ENCODE measurements at regions not wholly inside any gene's neighbourhood (a gene's known extent, or its start where the extent isn't known, plus 50 kb on each side); places are given as distances from the start of the nearest gene placed in this dataset.
"Not testable (repeated sequence)": the region's sequence is repeated elsewhere in the genome, so short reads cannot be mapped to it uniquely, and the experiment has no call there.

GRCh38 chr18:59988098-59988706, 88.4 kb downstream of the PMAIP1 start:
- Histone ChIP-seq H3K27ac (ENCODE audit: low read depth, low read length) (no peak overlapping the region), H3K9me3 (ENCODE audit: control insufficient read depth, insufficient read depth, low read depth, low read length) (no peaks in the 10 kb centered on the region), H3K27me3 (ENCODE audit: control insufficient read depth, insufficient read depth, low read length) (no peaks in the 10 kb centered on the region), H3K4me3 (ENCODE audit: low read depth, low read length) (no peak overlapping the region), H3K36me3 (ENCODE audit: control insufficient read depth, insufficient read depth, low read length) (no peaks in the 10 kb centered on the region), H3K9ac (ENCODE audit: low read length) (no peak overlapping the region), H3K4me1 (ENCODE audit: control insufficient read depth, insufficient read depth, low read length) (no peaks in the 10 kb centered on the region)

- no peaks in the 10 kb centered on the region for H3K4me1 ChIP-seq (ENCODE audit: control insufficient read depth, insufficient read depth, low read length)
- no peak overlapping the region for H3K4me3 ChIP-seq (ENCODE audit: low read depth, low read length)
- no peaks in the 10 kb centered on the region for H3K9me3 ChIP-seq (ENCODE audit: control insufficient read depth, insufficient read depth, low read depth, low read length)
- H3K9ac ChIP-seq (ENCODE audit: low read length) = no peak overlapping the region
- H3K36me3 ChIP-seq (ENCODE audit: control insufficient read depth, insufficient read depth, low read length) = no peaks in the 10 kb centered on the region
- no peak overlapping the region for H3K27ac ChIP-seq (ENCODE audit: low read depth, low read length)
- no peaks in the 10 kb centered on the region for H3K27me3 ChIP-seq (ENCODE audit: control insufficient read depth, insufficient read depth, low read length)
Observed at GRCh38 chr18:59987102-59987501, 87.3 kb downstream of the PMAIP1 start.

- no peak overlapping the region for H3K9ac ChIP-seq (ENCODE audit: low read length)
- no peaks in the 10 kb centered on the region for H3K4me1 ChIP-seq (ENCODE audit: control insufficient read depth, insufficient read depth, low read length)
- no peak overlapping the region for H3K27ac ChIP-seq (ENCODE audit: low read depth, low read length)
- no peaks in the 10 kb centered on the region for H3K36me3 ChIP-seq (ENCODE audit: control insufficient read depth, insufficient read depth, low read length)
- H3K4me3 ChIP-seq (ENCODE audit: low read depth, low read length) = no peak overlapping the region
- H3K27me3 ChIP-seq (ENCODE audit: control insufficient read depth, insufficient read depth, low read length) = no peaks in the 10 kb centered on the region
- no peaks in the 10 kb centered on the region for H3K9me3 ChIP-seq (ENCODE audit: control insufficient read depth, insufficient read depth, low read depth, low read length)
Observed at GRCh38 chr18:59986139-59986538, 86.3 kb downstream of the PMAIP1 start.

GRCh38 chr18:59985289-59985688, 85.5 kb downstream of the PMAIP1 start:
- H3K9me3 ChIP-seq (ENCODE audit: control insufficient read depth, insufficient read depth, low read depth, low read length) = no peaks in the 10 kb centered on the region

GRCh38 chr18:59983506-59983905, 83.7 kb downstream of the PMAIP1 start:
- Histone ChIP-seq H3K4me3 (ENCODE audit: low read depth, low read length) (no peak overlapping the region), H3K9ac (ENCODE audit: low read length) (no peak overlapping the region), H3K4me1 (ENCODE audit: control insufficient read depth, insufficient read depth, low read length) (0 out of 2 replicates have a peak, but pooled peaks cover 6% of the 10 kb centered on the region), H3K27ac (ENCODE audit: low read depth, low read length) (no peak overlapping the region), H3K9me3 (ENCODE audit: control insufficient read depth, insufficient read depth, low read depth, low read length) (no peaks in the 10 kb centered on the region), H3K27me3 (ENCODE audit: control insufficient read depth, insufficient read depth, low read length) (no peaks in the 10 kb centered on the region), H3K36me3 (ENCODE audit: control insufficient read depth, insufficient read depth, low read length) (no peaks in the 10 kb centered on the region)

More at GRCh38 chr18:59985289-59985688, 85.5 kb downstream of the PMAIP1 start:
- no peaks in the 10 kb centered on the region for H3K36me3 ChIP-seq (ENCODE audit: control insufficient read depth, insufficient read depth, low read length)
- no peak overlapping the region for H3K9ac ChIP-seq (ENCODE audit: low read length)
- H3K27ac ChIP-seq (ENCODE audit: low read depth, low read length) = no peak overlapping the region
- no peaks in the 10 kb centered on the region for H3K27me3 ChIP-seq (ENCODE audit: control insufficient read depth, insufficient read depth, low read length)
- 0 out of 2 replicates have a peak, but pooled peaks cover 3% of the 10 kb centered on the region for H3K4me1 ChIP-seq (ENCODE audit: control insufficient read depth, insufficient read depth, low read length)
- H3K4me3 ChIP-seq (ENCODE audit: low read depth, low read length) = no peak overlapping the region

DNA sequence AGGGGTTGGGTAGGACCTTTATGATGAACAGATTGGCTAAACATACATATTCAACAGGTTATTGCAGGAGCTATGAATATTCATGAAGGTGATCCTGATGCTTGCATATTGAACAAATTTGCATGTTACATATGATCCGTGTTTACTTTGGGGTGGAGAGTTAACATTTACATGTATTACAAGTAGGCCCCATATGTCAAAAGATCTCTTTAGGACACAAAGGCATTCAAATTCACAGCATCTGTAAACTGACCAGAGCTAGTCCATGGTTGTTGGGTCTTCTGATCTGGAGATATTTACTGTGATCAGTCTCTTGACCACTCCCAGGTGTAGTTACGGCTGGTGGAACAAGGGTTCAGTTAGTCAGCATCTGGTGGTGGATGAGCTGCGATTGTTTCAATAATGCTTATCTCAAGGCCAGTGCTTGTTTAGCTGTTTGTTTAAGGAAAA, 80.4 kb downstream of the PMAIP1 start:
- no peaks in the 10 kb centered on the region for H3K9me3 ChIP-seq (ENCODE audit: control insufficient read depth, insufficient read depth, low read depth, low read length)

GRCh38 chr18:59971871-59972428, 72.2 kb downstream of the PMAIP1 start:
- Histone ChIP-seq H3K36me3 (ENCODE audit: control insufficient read depth, insufficient read depth, low read length) (no peaks in the 10 kb centered on the region), H3K4me3 (ENCODE audit: low read depth, low read length) (no peak overlapping the region), H3K9me3 (ENCODE audit: control insufficient read depth, insufficient read depth, low read depth, low read length) (no peaks in the 10 kb centered on the region), H3K27ac (ENCODE audit: low read depth, low read length) (no peak overlapping the region), H3K9ac (ENCODE audit: low read length) (no peak overlapping the region), H3K27me3 (ENCODE audit: control insufficient read depth, insufficient read depth, low read length) (no peaks in the 10 kb centered on the region), H3K4me1 (ENCODE audit: control insufficient read depth, insufficient read depth, low read length) (no peaks in the 10 kb centered on the region)

More for the DNA sequence above, 80.4 kb downstream of the PMAIP1 start:
- H3K4me1 ChIP-seq (ENCODE audit: control insufficient read depth, insufficient read depth, low read length) = 0 out of 2 replicates have a peak, but pooled peaks cover 6% of the 10 kb centered on the region
- no peak overlapping the region for H3K9ac ChIP-seq (ENCODE audit: low read length)
- H3K27me3 ChIP-seq (ENCODE audit: control insufficient read depth, insufficient read depth, low read length) = no peaks in the 10 kb centered on the region
- H3K27ac ChIP-seq (ENCODE audit: low read depth, low read length) = no peak overlapping the region
- H3K36me3 ChIP-seq (ENCODE audit: control insufficient read depth, insufficient read depth, low read length) = no peaks in the 10 kb centered on the region
- no peak overlapping the region for H3K4me3 ChIP-seq (ENCODE audit: low read depth, low read length)

DNA sequence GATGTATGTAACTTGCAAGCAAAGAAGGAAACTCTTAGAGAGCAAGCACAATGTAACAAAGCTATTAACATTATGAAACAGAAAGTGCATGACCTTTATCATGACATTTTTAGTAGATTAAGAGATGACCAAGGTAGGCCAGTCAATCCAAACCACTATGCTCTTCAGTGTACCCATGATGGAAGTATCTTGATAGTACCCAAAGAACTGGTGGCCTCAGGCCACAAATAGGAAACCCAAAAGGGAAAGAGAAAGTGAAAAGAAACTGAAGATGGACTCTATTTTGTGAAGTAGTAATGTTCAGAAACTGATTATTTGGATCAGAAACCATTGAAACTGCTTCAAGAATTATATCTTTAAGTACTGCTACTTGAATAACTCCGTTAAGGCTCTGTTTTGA, 71.3 kb downstream of the PMAIP1 start:
- H3K9ac ChIP-seq (ENCODE audit: low read length); H3K9me3 ChIP-seq (ENCODE audit: control insufficient read depth, insufficient read depth, low read depth, low read length); H3K36me3 ChIP-seq (ENCODE audit: control insufficient read depth, insufficient read depth, low read length); H3K27ac ChIP-seq (ENCODE audit: low read depth, low read length); H3K27me3 ChIP-seq (ENCODE audit: control insufficient read depth, insufficient read depth, low read length); H3K4me1 ChIP-seq (ENCODE audit: control insufficient read depth, insufficient read depth, low read length); H3K4me3 ChIP-seq (ENCODE audit: low read depth, low read length): not testable (repeated sequence)

GRCh38 chr18:59969477-59970028, 69.8 kb downstream of the PMAIP1 start:
- H3K4me3 ChIP-seq (ENCODE audit: low read depth, low read length); H3K9ac ChIP-seq (ENCODE audit: low read length); H3K36me3 ChIP-seq (ENCODE audit: control insufficient read depth, insufficient read depth, low read length); H3K27me3 ChIP-seq (ENCODE audit: control insufficient read depth, insufficient read depth, low read length); H3K4me1 ChIP-seq (ENCODE audit: control insufficient read depth, insufficient read depth, low read length); H3K9me3 ChIP-seq (ENCODE audit: control insufficient read depth, insufficient read depth, low read depth, low read length); H3K27ac ChIP-seq (ENCODE audit: low read depth, low read length): not testable (repeated sequence)

DNA sequence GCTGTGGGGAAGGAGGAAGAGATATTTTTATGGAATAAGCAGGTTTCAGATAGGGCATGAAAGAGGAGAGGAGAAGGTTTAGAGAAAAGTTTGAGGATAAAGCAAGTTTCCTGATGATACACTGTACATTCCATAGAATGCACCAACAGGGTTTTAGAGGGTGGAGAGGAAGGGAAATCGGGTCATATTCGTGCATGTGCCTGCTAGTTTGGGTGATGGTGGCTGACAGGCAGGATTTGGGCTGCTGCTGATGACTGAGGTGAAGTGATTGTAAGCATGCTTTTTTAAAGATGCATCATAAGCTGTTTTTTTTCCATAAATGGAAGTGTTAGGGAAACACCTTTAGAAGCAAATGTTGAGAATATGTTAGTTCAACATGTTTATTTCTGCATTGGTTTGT, 68.8 kb downstream of the PMAIP1 start:
- H3K27ac ChIP-seq (ENCODE audit: low read depth, low read length) = no peak overlapping the region
- H3K4me3 ChIP-seq (ENCODE audit: low read depth, low read length) = no peak overlapping the region
- no peaks in the 10 kb centered on the region for H3K4me1 ChIP-seq (ENCODE audit: control insufficient read depth, insufficient read depth, low read length)
- H3K9ac ChIP-seq (ENCODE audit: low read length) = no peak overlapping the region
- H3K9me3 ChIP-seq (ENCODE audit: control insufficient read depth, insufficient read depth, low read depth, low read length) = no peaks in the 10 kb centered on the region
- H3K36me3 ChIP-seq (ENCODE audit: control insufficient read depth, insufficient read depth, low read length) = no peaks in the 10 kb centered on the region
- no peaks in the 10 kb centered on the region for H3K27me3 ChIP-seq (ENCODE audit: control insufficient read depth, insufficient read depth, low read length)

- Histone ChIP-seq H3K27ac (ENCODE audit: low read depth, low read length) (no peak overlapping the region), H3K9me3 (ENCODE audit: control insufficient read depth, insufficient read depth, low read depth, low read length) (no peaks in the 10 kb centered on the region), H3K4me1 (ENCODE audit: control insufficient read depth, insufficient read depth, low read length) (no peaks in the 10 kb centered on the region), H3K27me3 (ENCODE audit: control insufficient read depth, insufficient read depth, low read length) (no peaks in the 10 kb centered on the region), H3K9ac (ENCODE audit: low read length) (no peak overlapping the region), H3K36me3 (ENCODE audit: control insufficient read depth, insufficient read depth, low read length) (no peaks in the 10 kb centered on the region), H3K4me3 (ENCODE audit: low read depth, low read length) (no peak overlapping the region)
Observed at GRCh38 chr18:59967878-59968277, 68.1 kb downstream of the PMAIP1 start.
